D721Med (cell line): ENCODE measurements at regions not wholly inside any gene's neighbourhood (a gene's known extent, or its start where the extent isn't known, plus 50 kb on each side); places are given as distances from the start of the nearest gene placed in this dataset.
A peak's percentile ranks its signal among the peaks of the same experiment; 100 is the strongest.

ENCODE experiments used
- DNase-seq: peaks from one replicate; pipeline ENCODE4 v3.0.0; 2011; ENCODE audit warnings: low spot score; ENCODE audit not compliant: insufficient read length
- FAIRE-seq: peaks from 2 replicates; lab custom pipeline; 2011; peaks lifted over from hg19 to GRCh38; lab: Jason Lieb, UNC
- TF ChIP-seq, protein P1 (sequence below): IDR thresholded peaks from 2 replicates; pipeline ENCODE4 v1.5.1; 2012; ENCODE audit warnings: mild to moderate bottlenecking, control low read depth; ENCODE audit not compliant: insufficient read depth; ENCODE audit errors: missing control alignments

DNA sequence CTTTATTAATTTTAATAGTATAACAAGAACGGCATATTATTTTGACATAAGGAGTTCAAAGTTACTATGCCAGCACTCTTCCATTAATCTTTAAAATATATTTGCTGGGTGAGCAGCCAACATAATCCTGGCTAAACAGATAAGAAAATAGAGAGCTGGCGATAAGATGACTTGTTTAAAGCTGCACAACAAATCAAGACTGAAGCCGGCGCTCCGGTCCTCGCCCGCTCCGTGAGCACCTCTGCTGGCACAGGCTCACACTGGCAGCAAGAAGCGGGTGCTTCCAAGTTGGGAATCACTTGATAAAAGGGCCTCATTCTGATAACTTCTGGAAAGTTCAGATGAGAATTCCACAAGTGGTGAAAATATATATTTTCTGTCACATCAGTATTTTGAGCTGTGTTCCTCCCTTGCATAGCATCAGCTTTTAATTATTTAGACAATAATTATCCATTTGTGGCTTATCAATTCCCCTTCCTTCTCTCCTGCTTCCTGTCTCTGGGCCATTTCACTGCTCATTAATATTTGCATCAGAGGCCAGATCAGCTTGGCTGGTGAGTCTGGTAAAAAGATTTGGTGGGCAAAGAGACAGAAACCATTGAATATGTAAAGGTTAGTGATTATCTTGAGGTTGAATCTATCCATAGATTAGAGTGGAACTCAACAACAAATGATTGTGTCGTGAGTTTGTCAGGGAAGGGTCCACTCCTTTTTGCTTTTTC, 205.3 kb downstream of the MZT1 start:
- TF ChIP-seq, protein P1, sequence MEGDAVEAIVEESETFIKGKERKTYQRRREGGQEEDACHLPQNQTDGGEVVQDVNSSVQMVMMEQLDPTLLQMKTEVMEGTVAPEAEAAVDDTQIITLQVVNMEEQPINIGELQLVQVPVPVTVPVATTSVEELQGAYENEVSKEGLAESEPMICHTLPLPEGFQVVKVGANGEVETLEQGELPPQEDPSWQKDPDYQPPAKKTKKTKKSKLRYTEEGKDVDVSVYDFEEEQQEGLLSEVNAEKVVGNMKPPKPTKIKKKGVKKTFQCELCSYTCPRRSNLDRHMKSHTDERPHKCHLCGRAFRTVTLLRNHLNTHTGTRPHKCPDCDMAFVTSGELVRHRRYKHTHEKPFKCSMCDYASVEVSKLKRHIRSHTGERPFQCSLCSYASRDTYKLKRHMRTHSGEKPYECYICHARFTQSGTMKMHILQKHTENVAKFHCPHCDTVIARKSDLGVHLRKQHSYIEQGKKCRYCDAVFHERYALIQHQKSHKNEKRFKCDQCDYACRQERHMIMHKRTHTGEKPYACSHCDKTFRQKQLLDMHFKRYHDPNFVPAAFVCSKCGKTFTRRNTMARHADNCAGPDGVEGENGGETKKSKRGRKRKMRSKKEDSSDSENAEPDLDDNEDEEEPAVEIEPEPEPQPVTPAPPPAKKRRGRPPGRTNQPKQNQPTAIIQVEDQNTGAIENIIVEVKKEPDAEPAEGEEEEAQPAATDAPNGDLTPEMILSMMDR = peak; percentile 8
- FAIRE-seq (no peak), DNase-seq (no peak)

GRCh38 chr13:72514146-72514545, 213.3 kb downstream of the MZT1 start:
- FAIRE-seq (no peak), DNase-seq (no peak)
- TF ChIP-seq, protein P1 = no peak

DNA sequence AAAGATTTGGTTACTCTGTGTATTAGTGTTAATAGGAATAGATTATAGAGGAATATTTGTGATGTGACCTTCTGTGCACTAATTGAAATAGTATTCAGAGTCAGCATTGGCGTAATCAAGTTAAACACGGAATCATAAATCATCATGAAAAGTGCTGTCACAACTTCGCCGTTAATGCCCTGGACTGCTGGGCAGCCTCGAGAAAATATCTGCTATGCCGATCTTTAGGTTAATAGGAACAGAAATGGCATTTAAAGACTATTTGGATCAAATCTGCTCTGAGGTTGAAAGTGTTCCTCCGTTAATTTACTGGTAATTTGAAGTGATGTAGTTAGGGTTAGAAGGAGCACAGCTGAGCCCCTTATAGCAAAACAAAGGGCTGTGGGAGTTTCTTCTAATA, 219.0 kb downstream of the MZT1 start:
- TF ChIP-seq, protein P1 = no peak
- FAIRE-seq (no peak), DNase-seq (no peak)

- no peak for FAIRE-seq
- DNase-seq = no peak
- TF ChIP-seq, protein P1 = no peak
Measured at GRCh38 chr13:72507416-72508199, 219.8 kb downstream of the MZT1 start.

- FAIRE-seq (no peak), DNase-seq (no peak)
- TF ChIP-seq, protein P1 = no peak
Measured at GRCh38 chr13:72506706-72507105, 220.7 kb downstream of the MZT1 start.

DNA sequence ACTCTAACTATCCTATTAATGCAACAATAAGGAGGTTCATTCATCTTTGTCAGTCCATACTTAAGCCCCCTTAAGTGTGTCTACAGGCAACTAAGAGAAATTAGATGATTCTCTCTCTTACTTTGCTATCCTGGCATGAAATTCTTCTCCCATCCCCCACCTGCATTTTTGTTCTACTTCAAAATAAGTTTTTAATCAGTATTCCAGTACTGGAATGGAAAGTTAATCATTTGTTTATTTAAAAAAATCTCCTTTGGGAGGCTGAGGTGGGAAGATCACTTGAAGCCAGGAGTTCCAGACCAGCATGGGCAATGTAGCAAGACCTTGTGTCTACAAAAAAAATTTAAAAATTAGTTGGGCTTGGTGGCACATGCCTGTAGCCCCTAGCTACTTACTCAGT, 222.1 kb downstream of the MZT1 start:
- DNase-seq (no peak), FAIRE-seq (no peak)
- TF ChIP-seq, protein P1 = no peak
